OCI-LY3 (cell line): ENCODE measurements at regions not wholly inside any gene's neighbourhood (a gene's known extent, or its start where the extent isn't known, plus 50 kb on each side); places are given as distances from the start of the nearest gene placed in this dataset.

Experiments used
- CTCF ChIP-seq: fragments of 200-600, 300-600 bp; sonication (generic); IDR thresholded peaks from 2 replicates; pipeline ENCODE4 v1.5.1; 2014; ENCODE audit warnings: antibody characterized with exemption, low read length, low read depth
- EZH2phosphoT487 ChIP-seq: fragments of 200-600 bp; shearing (Covaris generic); IDR thresholded peaks from 2 replicates; pipeline ENCODE4 v1.6.1; 2018; ENCODE audit warnings: antibody characterized with exemption, mixed run types, low read depth

GRCh38 chr12:25326326-25326725, 75.6 kb upstream of the KRAS start:
- TF ChIP-seq CTCF (no peak), EZH2phosphoT487 (no peak)
